ENCODE measurements at regions not wholly inside any gene's neighbourhood (a gene's known extent, or its start where the extent isn't known, plus 50 kb on each side); places are given as distances from the start of the nearest gene placed in this dataset.

GRCh38 chr4:153919667-153920066 lies 130.8 kb upstream of the SFRP2 start:
- no peak for FAIRE-seq
- TF ChIP-seq POLR2A (IDR thresholded peaks at IDR 0.05; ENCODE audit: low read depth, low read length), result no peak
- no peak for TF ChIP-seq POLR2AphosphoS5 (IDR thresholded peaks at IDR 0.05; ENCODE audit: low read depth, low read length)
- TF ChIP-seq TAF1 (IDR thresholded peaks at IDR 0.05; ENCODE audit: borderline replicate concordance, low read depth, low read length), result no peak

GRCh38 chr4:153916273-153916755 lies 127.4 kb upstream of the SFRP2 start:
- TF ChIP-seq TAF1 (IDR thresholded peaks at IDR 0.05; ENCODE audit: borderline replicate concordance, low read depth, low read length) (no peak), POLR2A (IDR thresholded peaks at IDR 0.05; ENCODE audit: low read depth, low read length) (no peak), POLR2AphosphoS5 (IDR thresholded peaks at IDR 0.05; ENCODE audit: low read depth, low read length) (no peak)
- FAIRE-seq (no peak), DNase-seq (ENCODE audit: insufficient read length) (no peak)

More at GRCh38 chr4:153919667-153920066, 130.8 kb upstream of the SFRP2 start:
- DNase-seq (ENCODE audit: insufficient read length), result no peak

DNA sequence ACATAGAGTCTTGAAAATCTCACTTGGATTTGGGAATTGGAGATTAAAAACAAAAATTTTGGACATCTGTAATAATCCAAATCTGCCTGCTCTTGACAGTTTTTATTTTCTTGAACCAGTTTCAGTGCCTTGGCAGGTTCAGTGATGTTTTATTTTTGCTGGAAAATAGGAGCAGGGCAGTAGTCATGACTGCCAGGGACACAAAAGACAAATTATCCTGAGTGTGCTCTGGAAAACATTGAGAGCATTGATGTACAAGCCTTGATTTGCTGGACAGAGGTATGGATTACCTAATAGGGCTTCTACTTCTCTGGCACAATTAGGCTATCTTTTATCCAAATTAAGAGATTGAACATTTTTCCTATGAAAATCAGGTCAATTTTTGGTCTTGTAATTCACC lies 123.4 kb upstream of the SFRP2 start:
- no peak for TF ChIP-seq POLR2AphosphoS5 (IDR thresholded peaks at IDR 0.05; ENCODE audit: low read depth, low read length)
- TF ChIP-seq TAF1 (IDR thresholded peaks at IDR 0.05; ENCODE audit: borderline replicate concordance, low read depth, low read length), result no peak
- no peak for TF ChIP-seq POLR2A (IDR thresholded peaks at IDR 0.05; ENCODE audit: low read depth, low read length)
- DNase-seq (ENCODE audit: insufficient read length), result no peak
- FAIRE-seq, result no peak

GRCh38 chr4:153909672-153910071 lies 120.8 kb upstream of the SFRP2 start:
- DNase-seq (ENCODE audit: insufficient read length) (no peak), FAIRE-seq (no peak)
- TF ChIP-seq POLR2A (IDR thresholded peaks at IDR 0.05; ENCODE audit: low read depth, low read length), result no peak
- TF ChIP-seq POLR2AphosphoS5 (IDR thresholded peaks at IDR 0.05; ENCODE audit: low read depth, low read length), result no peak
- no peak for TF ChIP-seq TAF1 (IDR thresholded peaks at IDR 0.05; ENCODE audit: borderline replicate concordance, low read depth, low read length)

GRCh38 chr4:153906231-153906630 lies 117.3 kb upstream of the SFRP2 start:
- FAIRE-seq, result no peak

DNA sequence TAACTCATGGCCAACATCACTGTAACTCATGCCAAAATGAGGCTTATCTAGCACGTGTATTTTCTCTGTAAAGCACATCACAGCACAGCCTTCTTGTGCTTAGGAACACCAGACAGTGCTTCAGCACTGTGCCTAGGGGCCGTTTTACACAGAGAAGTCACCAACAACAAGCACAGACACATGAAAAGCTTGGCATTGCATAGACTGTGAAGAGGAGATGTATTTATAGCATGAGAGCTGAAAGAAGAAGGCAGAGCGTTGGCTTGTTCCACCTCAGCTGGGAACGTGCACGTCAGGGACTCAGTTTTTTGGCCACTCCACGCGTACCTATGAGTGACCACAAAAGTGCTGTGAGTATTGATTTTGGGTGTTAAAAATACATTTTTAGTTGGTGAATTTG lies 116.3 kb upstream of the SFRP2 start:
- DNase-seq (ENCODE audit: insufficient read length), result no peak
- no peak for FAIRE-seq
- TF ChIP-seq TAF1 (IDR thresholded peaks at IDR 0.05; ENCODE audit: borderline replicate concordance, low read depth, low read length), result no peak
- no peak for TF ChIP-seq POLR2A (IDR thresholded peaks at IDR 0.05; ENCODE audit: low read depth, low read length)
- no peak for TF ChIP-seq POLR2AphosphoS5 (IDR thresholded peaks at IDR 0.05; ENCODE audit: low read depth, low read length)

More at GRCh38 chr4:153906231-153906630, 117.3 kb upstream of the SFRP2 start:
- DNase-seq (ENCODE audit: insufficient read length), result no peak
- TF ChIP-seq POLR2AphosphoS5 (IDR thresholded peaks at IDR 0.05; ENCODE audit: low read depth, low read length), result no peak
- no peak for TF ChIP-seq POLR2A (IDR thresholded peaks at IDR 0.05; ENCODE audit: low read depth, low read length)

GRCh38 chr4:153904011-153904410 lies 115.1 kb upstream of the SFRP2 start:
- no peak for FAIRE-seq
- TF ChIP-seq POLR2A (IDR thresholded peaks at IDR 0.05; ENCODE audit: low read depth, low read length), result no peak
- TF ChIP-seq TAF1 (IDR thresholded peaks at IDR 0.05; ENCODE audit: borderline replicate concordance, low read depth, low read length), result no peak
- no peak for TF ChIP-seq POLR2AphosphoS5 (IDR thresholded peaks at IDR 0.05; ENCODE audit: low read depth, low read length)
- DNase-seq (ENCODE audit: insufficient read length), result no peak

GRCh38 chr4:153901220-153901619 lies 112.3 kb upstream of the SFRP2 start:
- FAIRE-seq (no peak), DNase-seq (ENCODE audit: insufficient read length) (no peak)

DNA sequence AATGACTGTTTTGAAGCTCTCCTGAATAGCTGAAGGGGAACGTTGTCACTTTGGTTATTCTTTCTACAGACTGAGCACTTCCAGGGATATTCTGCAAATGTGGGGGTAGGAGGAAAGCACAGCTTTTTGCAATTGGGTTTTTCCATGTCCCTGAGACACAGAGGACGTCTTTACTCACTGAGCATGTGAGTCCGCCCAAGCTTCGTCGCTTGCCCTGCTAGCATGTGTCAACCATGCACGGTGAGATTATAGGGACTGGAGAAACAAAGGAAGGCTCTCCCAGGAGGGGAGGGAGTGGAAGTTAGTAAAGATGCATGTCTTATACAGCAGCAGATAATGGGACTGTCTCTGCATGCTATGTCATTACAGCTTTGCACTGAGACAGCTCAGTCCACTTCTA lies 111.5 kb upstream of the SFRP2 start:
- FAIRE-seq, result no peak
- no peak for DNase-seq (ENCODE audit: insufficient read length)
- no peak for TF ChIP-seq POLR2AphosphoS5 (IDR thresholded peaks at IDR 0.05; ENCODE audit: low read depth, low read length)

More at GRCh38 chr4:153901220-153901619, 112.3 kb upstream of the SFRP2 start:
- TF ChIP-seq POLR2AphosphoS5 (IDR thresholded peaks at IDR 0.05; ENCODE audit: low read depth, low read length), result no peak
- TF ChIP-seq TAF1 (IDR thresholded peaks at IDR 0.05; ENCODE audit: borderline replicate concordance, low read depth, low read length), result no peak
- TF ChIP-seq POLR2A (IDR thresholded peaks at IDR 0.05; ENCODE audit: low read depth, low read length), result no peak

DNA sequence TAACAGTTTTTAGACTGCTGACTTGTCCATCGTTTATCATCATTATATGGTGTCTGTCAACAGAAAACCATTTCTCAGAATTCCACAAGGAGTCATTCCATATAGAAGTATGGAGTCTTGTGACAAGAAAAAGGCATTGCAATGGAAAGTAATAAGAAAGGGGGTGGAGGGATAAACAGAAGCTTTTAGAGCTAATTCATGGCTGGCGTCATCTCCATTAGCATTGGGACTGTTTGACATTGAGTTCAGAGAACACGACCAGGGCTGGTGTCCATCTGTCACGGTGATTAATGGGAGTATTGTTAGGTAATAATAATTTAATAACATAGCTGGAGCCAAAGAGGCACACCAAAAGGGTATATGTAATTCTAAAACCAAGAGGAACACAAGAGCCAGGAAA lies 101.9 kb upstream of the SFRP2 start:
- FAIRE-seq, result no peak

GRCh38 chr4:153887217-153887616 lies 98.3 kb upstream of the SFRP2 start:
- DNase-seq (ENCODE audit: insufficient read length), result no peak
- FAIRE-seq, result no peak
- TF ChIP-seq POLR2A (IDR thresholded peaks at IDR 0.05; ENCODE audit: low read depth, low read length) (no peak), TAF1 (IDR thresholded peaks at IDR 0.05; ENCODE audit: borderline replicate concordance, low read depth, low read length) (no peak), POLR2AphosphoS5 (IDR thresholded peaks at IDR 0.05; ENCODE audit: low read depth, low read length) (no peak)

More for the DNA sequence above, 101.9 kb upstream of the SFRP2 start:
- DNase-seq (ENCODE audit: insufficient read length), result no peak
- TF ChIP-seq POLR2AphosphoS5 (IDR thresholded peaks at IDR 0.05; ENCODE audit: low read depth, low read length), result no peak
- no peak for TF ChIP-seq POLR2A (IDR thresholded peaks at IDR 0.05; ENCODE audit: low read depth, low read length)
- TF ChIP-seq TAF1 (IDR thresholded peaks at IDR 0.05; ENCODE audit: borderline replicate concordance, low read depth, low read length), result no peak

DNA sequence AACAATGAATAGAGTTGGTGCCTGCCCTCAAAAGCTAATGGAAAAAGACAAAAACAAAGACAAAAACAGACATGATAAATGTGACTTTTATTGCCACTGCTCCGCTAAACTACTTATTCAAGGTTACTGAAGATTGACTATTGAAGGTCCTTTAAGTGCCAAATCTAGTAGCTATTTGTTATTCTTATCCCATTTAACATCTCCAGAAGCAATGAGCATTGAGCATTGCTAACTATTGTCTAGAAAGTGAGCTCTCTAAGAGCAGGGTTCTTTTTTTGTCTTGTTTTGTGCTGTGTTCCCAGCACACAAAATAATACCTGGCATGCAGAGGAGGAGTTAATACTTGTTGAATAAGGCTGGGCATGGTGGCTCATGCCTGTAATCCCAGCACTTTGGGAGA lies 95.4 kb upstream of the SFRP2 start:
- no peak for FAIRE-seq
- no peak for DNase-seq (ENCODE audit: insufficient read length)
- TF ChIP-seq POLR2A (IDR thresholded peaks at IDR 0.05; ENCODE audit: low read depth, low read length) (no peak), POLR2AphosphoS5 (IDR thresholded peaks at IDR 0.05; ENCODE audit: low read depth, low read length) (no peak), TAF1 (IDR thresholded peaks at IDR 0.05; ENCODE audit: borderline replicate concordance, low read depth, low read length) (no peak)

GRCh38 chr4:153880983-153881382 lies 92.1 kb upstream of the SFRP2 start:
- no peak for FAIRE-seq
- DNase-seq (ENCODE audit: insufficient read length), result no peak
- no peak for TF ChIP-seq POLR2A (IDR thresholded peaks at IDR 0.05; ENCODE audit: low read depth, low read length)
- TF ChIP-seq POLR2AphosphoS5 (IDR thresholded peaks at IDR 0.05; ENCODE audit: low read depth, low read length), result no peak
- no peak for TF ChIP-seq TAF1 (IDR thresholded peaks at IDR 0.05; ENCODE audit: borderline replicate concordance, low read depth, low read length)
